ENCODE measurements at regions not wholly inside any gene's neighbourhood (a gene's known extent, or its start where the extent isn't known, plus 50 kb on each side); places are given as distances from the start of the nearest gene placed in this dataset.
"Not testable (repeated sequence)": the region's sequence is repeated elsewhere in the genome, so short reads cannot be mapped to it uniquely, and the experiment has no call there.

- intact Hi-C loops (cut with micrococcal nuclease) = no loop called here
Measured at GRCh38 chr2:173463846-173464245, 109.2 kb downstream of the CDCA7 start.

- intact Hi-C loops (cut with micrococcal nuclease) = no loop called here
Measured at GRCh38 chr2:173467751-173468150, 113.1 kb downstream of the CDCA7 start.

- intact Hi-C loops (cut with micrococcal nuclease) = no loop called here
Measured at GRCh38 chr2:173468266-173468793, 113.7 kb downstream of the CDCA7 start.

GRCh38 chr2:173472112-173472511 lies 117.4 kb downstream of the CDCA7 start:
- intact Hi-C loops (cut with micrococcal nuclease) = no loop called here

GRCh38 chr2:173483137-173483536 lies 128.5 kb downstream of the CDCA7 start:
- intact Hi-C loops (cut with micrococcal nuclease) = no loop called here

GRCh38 chr2:173488861-173489260 lies 134.2 kb downstream of the CDCA7 start:
- intact Hi-C loops (cut with micrococcal nuclease) = no loop called here

- intact Hi-C loops (cut with micrococcal nuclease) = no loop called here
Measured at GRCh38 chr2:173491418-173491817, 136.7 kb downstream of the CDCA7 start.

- intact Hi-C loops (cut with micrococcal nuclease) = loop anchor here (2.0 kb wide), 1 partner anchor 53 kb away; no protein-coding TSS in a partner anchor
Measured at GRCh38 chr2:173493874-173494273, 139.2 kb downstream of the CDCA7 start.

- intact Hi-C loops (cut with micrococcal nuclease) = no loop called here
Measured at GRCh38 chr2:173496746-173497145, 142.1 kb downstream of the CDCA7 start.

- intact Hi-C loops (cut with micrococcal nuclease) = no loop called here
Measured at GRCh38 chr2:173500953-173501352, 146.3 kb downstream of the CDCA7 start.

- intact Hi-C loops (cut with micrococcal nuclease) = no loop called here
Measured at GRCh38 chr2:173502296-173502695, 147.6 kb downstream of the CDCA7 start.

GRCh38 chr2:173511357-173511756 lies 156.7 kb downstream of the CDCA7 start:
- intact Hi-C loops (cut with micrococcal nuclease) = no loop called here

GRCh38 chr2:173511942-173512341 lies 157.3 kb downstream of the CDCA7 start:
- intact Hi-C loops (cut with micrococcal nuclease) = no loop called here

GRCh38 chr2:173513107-173513727 lies 158.5 kb downstream of the CDCA7 start:
- intact Hi-C loops (cut with micrococcal nuclease) = no loop called here

GRCh38 chr2:173520918-173521317 lies 166.2 kb downstream of the CDCA7 start:
- intact Hi-C loops (cut with micrococcal nuclease) = no loop called here

- intact Hi-C loops (cut with micrococcal nuclease) = no loop called here
Measured at GRCh38 chr2:173521450-173522192, 166.9 kb downstream of the CDCA7 start.

GRCh38 chr2:173523497-173523896 lies 168.8 kb downstream of the CDCA7 start:
- intact Hi-C loops (cut with micrococcal nuclease) = no loop called here

GRCh38 chr2:173524256-173524955 lies 169.7 kb downstream of the CDCA7 start:
- intact Hi-C loops (cut with micrococcal nuclease) = no loop called here

- intact Hi-C loops (cut with micrococcal nuclease) = not testable (repeated sequence)
Measured at GRCh38 chr2:173532732-173533531, 178.3 kb downstream of the CDCA7 start.

GRCh38 chr2:173537694-173538093 lies 183.0 kb downstream of the CDCA7 start:
- intact Hi-C loops (cut with micrococcal nuclease) = no loop called here

GRCh38 chr2:173539615-173540014 lies 184.9 kb downstream of the CDCA7 start:
- intact Hi-C loops (cut with micrococcal nuclease) = no loop called here

All from T-helper 1 cell treated with Interleukin-12 subunit alpha and Interleukin-12 subunit beta and Interleukin-4 antibody, amounts not matched to agents 30 ng/mL and 1 ng/mL, for 36 hours (primary cell).